HCT116 (cell line): ENCODE measurements at regions not wholly inside any gene's neighbourhood (a gene's known extent, or its start where the extent isn't known, plus 50 kb on each side); places are given as distances from the start of the nearest gene placed in this dataset.

Experiments used
- ATAC-seq: fragments of 200-7000 bp; cut with Tn5 transposase; 2 replicates; pipeline ENCODE4 v1.9.1; 2020; ENCODE audit warnings: mild to moderate bottlenecking, moderate library complexity
- BruUV-seq: library from RNA; stranded (reverse); fragments of 400-500 nt; replicated peaks from 2 replicates; lab custom pipeline; 2021; lab: Mats Ljungman, UMichigan
- CTCF ChIA-PET: fragments of 300-600 bp; sonication (Branson Sonifier 250); formaldehyde crosslinking; loops from one replicate; lab custom pipeline; 2021; ENCODE audit warnings: antibody characterized with exemption; lab: Charles Lee
- POLR2A ChIA-PET: fragments of 300-600, 350-600 bp; sonication (Branson Sonifier 250); formaldehyde crosslinking; loops from one replicate; lab custom pipeline; 2021; ENCODE audit warnings: antibody characterized with exemption; lab: Charles Lee
- RAD21 ChIA-PET, 2 experiments: fragments of 300-600 bp; sonication (Branson Sonifier 250); formaldehyde crosslinking; loops; one replicate each; lab custom pipeline; 2023; ENCODE audit warnings: low total read pairs in 2 of 2; ENCODE audit not compliant: uncharacterized antibody in 2 of 2, unreplicated experiment in 2 of 2, low non-redundant PET in 1 of 2; lab: Charles Lee
- DNase-seq: peaks from one replicate; pipeline ENCODE4 v3.0.0-alpha.2; 2010; ENCODE audit warnings: low read depth, low spot score
- H2AFZ ChIP-seq: fragments of 200-600 bp; shearing (Covaris generic), sonication (generic); 2 replicates; pipeline ENCODE4 v1.6.1; 2017; ENCODE audit warnings: low read depth, mixed run types, mixed read lengths, antibody characterized with exemption, low read length; ENCODE audit not compliant: poor library complexity, severe bottlenecking
- H3K27ac ChIP-seq: 2 replicates; pipeline ENCODE4 v1.5.1; 2012; ENCODE audit warnings: low read depth, low read length
- H3K27me3 ChIP-seq: fragments of 200-600 bp; sonication (generic); 2 replicates; pipeline ENCODE4 v1.6.1; 2016; ENCODE audit warnings: mixed run types, low read length, mixed read lengths; ENCODE audit not compliant: insufficient read depth
- H3K36me3 ChIP-seq, 2 experiments: fragments of 200-500 bp in 1 of 2; fragments of 200-600 bp in 1 of 2; sonication (Bioruptor generic) in 1 of 2; sonication (generic) in 1 of 2; 2 replicates each; pipeline versions ENCODE4 v1.5.1 to v1.6.1; 2014 to 2016; ENCODE audit warnings: low read length in 2 of 2, inconsistent platforms in 1 of 2, mixed read lengths in 1 of 2, mixed run types in 1 of 2; ENCODE audit not compliant: insufficient read depth in 2 of 2, control insufficient read depth in 1 of 2
- H3K4me1 ChIP-seq, 2 experiments: fragments of 200-600 bp in 1 of 2; sonication (generic) in 1 of 2; 2 replicates each; pipeline versions ENCODE4 v1.5.1 to v1.6.1; 2012 to 2017; ENCODE audit warnings: low read length in 2 of 2, inconsistent platforms in 1 of 2, mild to moderate bottlenecking in 1 of 2, mixed read lengths in 1 of 2, mixed run types in 1 of 2, moderate library complexity in 1 of 2; ENCODE audit not compliant: insufficient read depth in 2 of 2, control insufficient read depth in 1 of 2
- H3K4me2 ChIP-seq: fragments of 200-600 bp; sonication (generic); 2 replicates; pipeline ENCODE4 v1.6.1; 2017; ENCODE audit warnings: mixed run types, low read length, mixed read lengths
- H3K4me3 ChIP-seq, 2 experiments: fragments of 200-600 bp in 1 of 2; sonication (generic) in 1 of 2; replicated peaks in 1 of 2; 2 replicates each; pipeline ENCODE4 v1.5.1; 2011 to 2016; ENCODE audit warnings: low read length in 2 of 2, control low read depth in 1 of 2, low read depth in 1 of 2, mild to moderate bottlenecking in 1 of 2, mixed read lengths in 1 of 2, mixed run types in 1 of 2
- H3K79me2 ChIP-seq: fragments of 200-600 bp; sonication (generic); 2 replicates; pipeline ENCODE4 v1.6.1; 2017; ENCODE audit warnings: mild to moderate bottlenecking, mixed run types, low read length, moderate library complexity, mixed read lengths; ENCODE audit not compliant: insufficient read depth
- H3K9ac ChIP-seq: fragments of 200-600 bp; sonication (generic); 2 replicates; pipeline ENCODE4 v1.6.1; 2016; ENCODE audit warnings: low read length, mixed read lengths
- H3K9me2 ChIP-seq: fragments of 200-600 bp; sonication (generic), shearing (Covaris generic); 2 replicates; pipeline ENCODE4 v1.6.1; 2017; ENCODE audit warnings: mixed run types, mild to moderate bottlenecking, moderate library complexity; ENCODE audit not compliant: insufficient read depth
- H3K9me3 ChIP-seq, 2 experiments: fragments of 200-500 bp in 1 of 2; fragments of 200-600 bp in 1 of 2; sonication (Bioruptor generic) in 1 of 2; sonication (generic) in 1 of 2; 2 replicates each; pipeline ENCODE4 v1.6.1; 2014 to 2017; ENCODE audit warnings: low read length in 2 of 2, mixed read lengths in 2 of 2, inconsistent platforms in 1 of 2, low read depth in 1 of 2, mild to moderate bottlenecking in 1 of 2, mixed run types in 1 of 2, moderate library complexity in 1 of 2; ENCODE audit not compliant: control insufficient read depth in 1 of 2, insufficient read depth in 1 of 2
- H4K20me1 ChIP-seq: fragments of 200-600 bp; sonication (generic), shearing (Covaris generic); 2 replicates; pipeline ENCODE4 v1.6.1; 2017; ENCODE audit warnings: mixed run types, mild to moderate bottlenecking, moderate library complexity; ENCODE audit not compliant: insufficient read depth
- FOSL1 ChIP-seq: IDR thresholded peaks from 2 replicates; pipeline ENCODE4 v1.6.1; 2012; ENCODE audit warnings: low read depth
- RAD21 ChIP-seq: IDR thresholded peaks from 2 replicates; pipeline ENCODE4 v1.6.1; 2012; ENCODE audit warnings: low read depth, mild to moderate bottlenecking
- SP1 ChIP-seq: IDR thresholded peaks from 2 replicates; pipeline ENCODE4 v1.6.1; 2012; ENCODE audit warnings: low read depth
- ZBTB33 ChIP-seq: IDR thresholded peaks from 2 replicates; pipeline ENCODE4 v1.6.1; 2011; ENCODE audit warnings: mild to moderate bottlenecking, low read length, moderate library complexity; ENCODE audit not compliant: insufficient replicate concordance; ENCODE audit errors: extremely low read depth
- ZNF274 ChIP-seq: fragments of 200-500 bp; sonication (Bioruptor generic); IDR thresholded peaks from 2 replicates; pipeline ENCODE4 v1.6.1; 2014; ENCODE audit warnings: mild to moderate bottlenecking, low read depth, low read length, inconsistent platforms
- intact Hi-C: fragments of 100-400 bp; cut with micrococcal nuclease; formaldehyde crosslinking; loops from 2 replicates; pipeline ENCODE4 v1.10.0; 2022
- TF ChIP-seq, protein P1 (sequence below): IDR thresholded peaks from 2 replicates; pipeline ENCODE4 v1.6.1; 2012

DNA sequence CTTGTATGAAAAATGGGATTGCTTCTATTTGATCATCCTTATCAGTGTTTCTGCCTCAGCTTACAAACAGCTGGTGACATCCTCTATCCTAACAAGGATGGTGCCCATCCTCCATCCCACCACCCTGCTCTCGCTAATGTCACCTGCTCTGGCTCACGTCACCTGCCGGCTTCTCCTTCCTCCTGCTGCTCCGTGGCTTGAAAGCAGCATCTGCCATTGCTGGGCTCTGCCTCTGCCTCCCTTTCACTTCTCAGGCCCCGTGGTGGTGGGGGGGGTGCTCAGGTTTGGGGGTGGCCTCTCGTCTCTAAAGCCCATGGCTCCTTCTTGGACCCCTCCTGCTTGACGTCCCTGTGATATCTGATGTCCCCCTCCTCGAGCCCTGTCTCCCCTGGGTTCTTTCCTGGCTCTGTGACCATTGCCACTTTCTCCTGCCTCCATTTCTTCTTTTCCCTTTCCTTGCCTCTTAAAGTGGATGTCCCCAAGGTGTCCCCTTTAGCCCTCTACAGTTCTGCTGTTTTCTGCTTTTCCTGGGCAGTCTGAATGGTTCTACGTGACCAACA, 135.5 kb upstream of the ERRFI1 start:
- Histone ChIP-seq H3K79me2 (no peaks in the 10 kb centered on the region), H3K4me1 (peaks cover 17 to 32% of the 10 kb centered on the region in 2 experiments), H3K9ac (no peak overlapping the region)
- DNase-seq: no peak
- CTCF ChIA-PET: no interaction called here
- BruUV-seq: no TSS peak
- TF ChIP-seq, protein P1, sequence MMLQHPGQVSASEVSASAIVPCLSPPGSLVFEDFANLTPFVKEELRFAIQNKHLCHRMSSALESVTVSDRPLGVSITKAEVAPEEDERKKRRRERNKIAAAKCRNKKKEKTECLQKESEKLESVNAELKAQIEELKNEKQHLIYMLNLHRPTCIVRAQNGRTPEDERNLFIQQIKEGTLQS: no peak
- no peak for TF ChIP-seq ZBTB33
- TF ChIP-seq RAD21: no peak
- no peak for TF ChIP-seq ZNF274
- TF ChIP-seq SP1: no peak
- TF ChIP-seq FOSL1: no peak
- TF ChIP-seq, all 23 proteins: peak for 0
- Histone ChIP-seq H4K20me1 (no peaks in the 10 kb centered on the region), H3K27ac (no peak overlapping the region), H3K4me3 (no peak overlapping the region), H3K27me3 (no peaks in the 10 kb centered on the region), H3K4me2 (no peak overlapping the region), H3K9me2 (no peaks in the 10 kb centered on the region), H3K36me3 (no peaks in the 10 kb centered on the region), H3K9me3 (peaks cover 0 to 3% of the 10 kb centered on the region in 2 experiments; a peak in 1 of 4 replicates), H2AFZ (no peak overlapping the region)
- RAD21 ChIA-PET: interaction anchor here in 1 of 2 experiments (0.7 kb wide), 1 partner anchor 95 kb away, joined by 3 read pairs; no protein-coding TSS in a partner anchor
- POLR2A ChIA-PET: no interaction called here
- no peak for ATAC-seq
- intact Hi-C loops: no loop called here
